HG03025 (cell line): ENCODE measurements at regions not wholly inside any gene's neighbourhood (a gene's known extent, or its start where the extent isn't known, plus 50 kb on each side); places are given as distances from the start of the nearest gene placed in this dataset.

ENCODE experiments used
- ATAC-seq: cut with Tn5 transposase; IDR thresholded peaks from one replicate; pipeline ENCODE4 v1.9.1; 2021; ENCODE audit warnings: mild to moderate bottlenecking, moderate library complexity; ENCODE audit not compliant: unreplicated experiment, low FRiP score

- ATAC-seq, result no peak
Measured at GRCh38 chr18:10056506-10056905, 142.7 kb downstream of the VAPA start.

- no peak for ATAC-seq
Measured at GRCh38 chr18:10057401-10057893, 143.6 kb downstream of the VAPA start.

- no peak for ATAC-seq
Measured at GRCh38 chr18:10057894-10058791, 144.3 kb downstream of the VAPA start.

GRCh38 chr18:10059610-10060468, 146.0 kb downstream of the VAPA start:
- no peak for ATAC-seq

GRCh38 chr18:10060469-10060782, 146.6 kb downstream of the VAPA start:
- no peak for ATAC-seq

- ATAC-seq, result no peak
Measured at GRCh38 chr18:10060841-10061240, 147.0 kb downstream of the VAPA start.

GRCh38 chr18:10061566-10062140, 147.8 kb downstream of the VAPA start:
- no peak for ATAC-seq

- no peak for ATAC-seq
Measured at GRCh38 chr18:10062302-10063300, 148.8 kb downstream of the VAPA start.

- no peak for ATAC-seq
Measured at GRCh38 chr18:10063489-10063888, 149.7 kb downstream of the VAPA start.

- ATAC-seq, result no peak
Measured at GRCh38 chr18:10064267-10064666, 150.5 kb downstream of the VAPA start.

- ATAC-seq, result no peak
Measured at GRCh38 chr18:10065296-10065695, 151.5 kb downstream of the VAPA start.

- ATAC-seq, result no peak
Measured at GRCh38 chr18:10067670-10068659, 154.1 kb downstream of the VAPA start.

GRCh38 chr18:10068766-10069567, 155.2 kb downstream of the VAPA start:
- ATAC-seq, result no peak

GRCh38 chr18:10070561-10071000, 156.8 kb downstream of the VAPA start:
- no peak for ATAC-seq

- no peak for ATAC-seq
Measured at GRCh38 chr18:10072671-10073175, 158.9 kb downstream of the VAPA start.

GRCh38 chr18:10074110-10074509, 160.3 kb downstream of the VAPA start:
- no peak for ATAC-seq

- no peak for ATAC-seq
Measured at GRCh38 chr18:10074728-10075127, 160.9 kb downstream of the VAPA start.
